OCI-LY7 (cell line): ENCODE measurements at regions not wholly inside any gene's neighbourhood (a gene's known extent, or its start where the extent isn't known, plus 50 kb on each side); places are given as distances from the start of the nearest gene placed in this dataset.

Experiments used
- BruUV-seq: library from RNA; stranded (reverse); fragments of 400-500 nt; replicated peaks from 2 replicates; lab custom pipeline; 2021; lab: Mats Ljungman, UMichigan
- CTCF ChIA-PET: fragments of 300-600 bp; sonication (Branson Sonifier 250); formaldehyde crosslinking; loops from one replicate; lab custom pipeline; 2022; ENCODE audit warnings: antibody characterized with exemption; ENCODE audit not compliant: unreplicated experiment; lab: Charles Lee
- POLR2A ChIA-PET: fragments of 300-600 bp; sonication (Branson Sonifier 250); formaldehyde crosslinking; loops from one replicate; lab custom pipeline; 2022; ENCODE audit warnings: antibody characterized with exemption; lab: Charles Lee
- DNase-seq: peaks from one replicate; pipeline ENCODE4 v3.0.0-alpha.2; 2015; ENCODE audit warnings: low spot score
- H2AFZ ChIP-seq: fragments of 200-600 bp; sonication (generic), shearing (Covaris generic); 2 replicates; pipeline ENCODE4 v1.6.1; 2014; ENCODE audit warnings: mild to moderate bottlenecking, antibody characterized with exemption, low read length, moderate library complexity
- H3K27ac ChIP-seq: fragments of 200-600 bp; sonication (generic); 2 replicates; pipeline ENCODE4 v1.5.1; 2014; ENCODE audit warnings: mixed run types, low read depth, mild to moderate bottlenecking, moderate library complexity, low read length, inconsistent platforms; ENCODE audit not compliant: poor library complexity, severe bottlenecking
- H3K36me3 ChIP-seq: fragments of 200-600 bp; sonication (generic); 2 replicates; pipeline ENCODE4 v1.6.1; 2014; ENCODE audit warnings: mild to moderate bottlenecking, antibody characterized with exemption, low read length, moderate library complexity, mixed read lengths; ENCODE audit not compliant: insufficient read depth
- H3K4me1 ChIP-seq: fragments of 200-600 bp; sonication (generic); 2 replicates; pipeline ENCODE4 v1.5.1; 2014; ENCODE audit warnings: mild to moderate bottlenecking, low read length; ENCODE audit not compliant: insufficient read depth, poor library complexity, severe bottlenecking
- H3K4me2 ChIP-seq: fragments of 200-600 bp; sonication (generic); 2 replicates; pipeline ENCODE4 v1.6.1; 2014; ENCODE audit warnings: mild to moderate bottlenecking, low read length
- H3K4me3 ChIP-seq: fragments of 200-600 bp; sonication (generic); 2 replicates; pipeline ENCODE4 v1.5.1; 2014; ENCODE audit warnings: mild to moderate bottlenecking, low read depth, low read length; ENCODE audit not compliant: poor library complexity, severe bottlenecking
- H3K79me2 ChIP-seq: fragments of 200-600 bp; sonication (generic); 2 replicates; pipeline ENCODE4 v1.6.1; 2016; ENCODE audit warnings: low read depth, mild to moderate bottlenecking, low read length, moderate library complexity, mixed read lengths; ENCODE audit not compliant: insufficient read depth
- H3K9me2 ChIP-seq: fragments of 200-600 bp; sonication (generic); 2 replicates; pipeline ENCODE4 v1.6.1; 2016; ENCODE audit warnings: mild to moderate bottlenecking, low read length, mixed read lengths; ENCODE audit not compliant: insufficient read depth
- H3K9me3 ChIP-seq: fragments of 200-600 bp; sonication (generic); 2 replicates; pipeline ENCODE4 v1.6.1; 2014; ENCODE audit warnings: mild to moderate bottlenecking, mixed run types, low read length, mixed read lengths
- H4K20me1 ChIP-seq: fragments of 200-600 bp; sonication (generic); 2 replicates; pipeline ENCODE4 v1.6.1; 2014; ENCODE audit warnings: mild to moderate bottlenecking, antibody characterized with exemption, low read length, moderate library complexity, mixed read lengths; ENCODE audit not compliant: insufficient read depth
- CTCF ChIP-seq: fragments of 200-600 bp; sonication (generic); conservative IDR thresholded peaks from 2 replicates; pipeline ENCODE4 v1.5.1; 2014; ENCODE audit warnings: mild to moderate bottlenecking, antibody characterized with exemption, low read length, moderate library complexity, mixed read lengths
- EZH2phosphoT487 ChIP-seq: fragments of 200-600 bp; sonication (generic); IDR thresholded peaks from 2 replicates; pipeline ENCODE4 v1.6.1; 2018; ENCODE audit warnings: low read depth, borderline replicate concordance, mild to moderate bottlenecking, mixed run types, antibody characterized with exemption, low read length, moderate library complexity, mixed read lengths
- intact Hi-C: fragments of 100-400 bp; cut with micrococcal nuclease; formaldehyde crosslinking; loops from one replicate; pipeline ENCODE4 v1.10.0; 2022; ENCODE audit not compliant: unreplicated experiment

DNA sequence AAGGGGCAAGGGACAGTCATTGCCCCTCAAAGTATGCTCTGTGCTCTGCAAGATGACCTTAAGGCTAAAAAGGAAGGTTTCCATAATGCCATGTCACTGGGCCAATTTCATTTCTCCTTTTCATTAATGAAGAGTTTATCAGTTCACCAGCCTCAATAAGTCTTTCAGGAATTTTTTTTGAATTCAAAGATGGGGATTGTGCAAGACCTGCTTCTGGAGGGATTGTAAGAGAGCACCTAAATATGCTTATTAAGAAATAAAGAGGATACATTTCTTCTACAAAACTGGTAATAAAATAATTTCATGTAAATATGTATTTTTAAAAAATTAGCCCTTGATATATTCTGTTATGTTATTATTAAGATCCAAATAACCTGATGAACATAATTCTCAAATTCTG lies 86.8 kb upstream of the RGS4 start:
- H2AFZ ChIP-seq = no peak overlapping the region
- no peaks in the 10 kb centered on the region for H3K9me2 ChIP-seq
- no TSS peak for BruUV-seq
- DNase-seq = no peak
- TF ChIP-seq EZH2phosphoT487 (no peak), CTCF (no peak)
- no peaks in the 10 kb centered on the region; the same call in 1 of the 2 replicates for H4K20me1 ChIP-seq
- H3K79me2 ChIP-seq = no peaks in the 10 kb centered on the region
- no peaks in the 10 kb centered on the region for H3K9me3 ChIP-seq
- intact Hi-C loops = no loop called here
- H3K4me2 ChIP-seq = no peak overlapping the region
- H3K4me1 ChIP-seq = no peaks in the 10 kb centered on the region
- no peak overlapping the region for H3K4me3 ChIP-seq
- no peaks in the 10 kb centered on the region for H3K36me3 ChIP-seq
- H3K27ac ChIP-seq = no peak overlapping the region
- ChIA-PET CTCF (no interaction called here), POLR2A (no interaction called here)

DNA sequence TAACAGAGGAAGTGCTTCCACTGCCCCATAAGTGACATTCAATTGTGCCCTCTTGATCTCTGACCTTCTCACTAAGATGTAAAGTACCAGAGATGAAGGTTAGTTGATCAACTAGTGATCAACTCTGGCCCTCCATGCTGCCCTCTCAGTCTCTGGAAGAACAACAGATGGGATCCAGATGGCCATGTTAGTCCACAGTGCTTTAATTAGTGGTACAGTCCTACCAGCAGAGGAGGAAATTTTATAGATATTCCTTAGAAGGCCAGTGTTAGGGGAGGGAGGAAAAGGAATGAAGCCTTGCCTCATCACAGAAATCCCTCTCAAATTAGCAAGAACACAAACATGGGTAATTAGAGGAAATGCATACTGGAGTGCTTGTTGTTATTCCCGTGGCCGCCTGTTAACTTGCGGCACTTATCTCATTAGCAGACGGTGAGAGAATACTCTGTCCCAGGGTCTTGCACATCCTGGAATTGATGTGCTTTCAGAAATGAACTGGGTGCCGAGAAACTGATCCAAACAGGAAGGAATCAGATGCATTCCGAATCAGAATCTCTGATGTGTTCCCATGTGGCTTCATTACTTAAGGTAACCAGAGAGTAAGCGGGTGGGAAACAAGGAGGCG lies 91.1 kb upstream of the RGS4 start:
- Histone ChIP-seq H3K4me3 (no peak overlapping the region), H3K36me3 (no peaks in the 10 kb centered on the region), H4K20me1 (no peaks in the 10 kb centered on the region), H3K4me1 (no peaks in the 10 kb centered on the region), H3K9me2 (no peaks in the 10 kb centered on the region), H3K9me3 (no peaks in the 10 kb centered on the region), H2AFZ (no peak overlapping the region), H3K79me2 (no peaks in the 10 kb centered on the region), H3K27ac (no peak overlapping the region), H3K4me2 (no peak overlapping the region)
- ChIA-PET CTCF (no interaction called here), POLR2A (no interaction called here)
- TF ChIP-seq EZH2phosphoT487 = no peak
- no peak for TF ChIP-seq CTCF
- no TSS peak for BruUV-seq
- no peak for DNase-seq
- intact Hi-C loops = no loop called here

GRCh38 chr1:162976628-162977027 lies 92.5 kb upstream of the RGS4 start:
- no peak overlapping the region for H3K4me3 ChIP-seq
- no peaks in the 10 kb centered on the region for H4K20me1 ChIP-seq
- no peaks in the 10 kb centered on the region for H3K36me3 ChIP-seq
- H3K27ac ChIP-seq = no peak overlapping the region
- H3K9me2 ChIP-seq = no peaks in the 10 kb centered on the region
- BruUV-seq = no TSS peak
- H3K4me2 ChIP-seq = no peak overlapping the region
- DNase-seq = no peak
- no peaks in the 10 kb centered on the region for H3K9me3 ChIP-seq
- no peak overlapping the region for H2AFZ ChIP-seq
- intact Hi-C loops = no loop called here
- H3K4me1 ChIP-seq = no peaks in the 10 kb centered on the region
- TF ChIP-seq EZH2phosphoT487 (no peak), CTCF (no peak)
- H3K79me2 ChIP-seq = no peaks in the 10 kb centered on the region
- CTCF ChIA-PET = no interaction called here
- POLR2A ChIA-PET = interaction anchor here (0.9 kb wide), 1 partner anchor 9 kb away, joined by 3 read pairs; no protein-coding TSS in a partner anchor
